Activated CD4-positive, alpha-beta T cell treated with anti-CD3 and anti-CD28 coated beads for 4 hours (primary cell): ENCODE measurements at regions not wholly inside any gene's neighbourhood (a gene's known extent, or its start where the extent isn't known, plus 50 kb on each side); places are given as distances from the start of the nearest gene placed in this dataset.
"Not testable (repeated sequence)": the region's sequence is repeated elsewhere in the genome, so short reads cannot be mapped to it uniquely, and the experiment has no call there.

ENCODE experiments used
- DNase-seq, 2 donors: peaks; one replicate each; pipeline ENCODE4 v3.0.0-alpha.2; 2020

DNA sequence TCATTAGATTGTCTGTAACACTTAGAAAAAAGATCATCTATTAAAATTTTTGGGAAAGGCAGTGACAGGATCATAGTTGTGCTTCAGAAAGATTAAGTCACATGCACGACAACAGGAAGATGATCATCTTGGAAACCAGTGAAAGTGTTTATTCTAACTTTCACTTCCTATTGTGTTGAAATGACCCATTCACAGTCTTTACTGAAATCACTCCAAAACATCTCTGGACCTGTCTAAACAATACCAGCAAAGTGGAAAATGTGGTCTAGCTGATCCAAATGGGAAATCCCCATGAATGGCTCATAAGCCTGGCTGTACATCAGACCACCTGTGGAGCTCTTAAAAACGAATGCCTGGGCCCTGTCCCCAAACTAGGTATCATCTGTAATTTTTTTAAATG is 111.1 kb upstream of the ETV3 start:
- no peak for DNase-seq

DNA sequence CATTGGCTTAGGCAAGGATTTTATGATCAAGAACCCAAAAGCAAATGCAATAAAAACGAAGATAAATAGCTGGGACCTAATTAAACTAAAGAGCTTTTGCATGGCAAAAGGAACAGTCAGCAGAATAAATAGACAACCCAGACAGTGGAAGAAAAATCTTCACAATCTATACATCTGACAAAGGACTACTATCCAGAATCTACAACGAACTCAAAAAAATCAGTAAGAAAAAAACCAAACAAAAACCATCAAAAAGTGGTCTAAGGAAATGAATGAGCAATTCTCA is 109.5 kb upstream of the ETV3 start:
- not testable (repeated sequence) for DNase-seq

- no peak for DNase-seq
These were observed 109.0 kb upstream of the ETV3 start for GRCh38 chr1:157247005-157247763.

GRCh38 chr1:157245823-157246222 is 107.6 kb upstream of the ETV3 start:
- DNase-seq, result no peak

- DNase-seq, result no peak
These were observed 103.0 kb upstream of the ETV3 start for GRCh38 chr1:157241185-157241538.

GRCh38 chr1:157240495-157241184 is 102.4 kb upstream of the ETV3 start:
- no peak for DNase-seq

DNA sequence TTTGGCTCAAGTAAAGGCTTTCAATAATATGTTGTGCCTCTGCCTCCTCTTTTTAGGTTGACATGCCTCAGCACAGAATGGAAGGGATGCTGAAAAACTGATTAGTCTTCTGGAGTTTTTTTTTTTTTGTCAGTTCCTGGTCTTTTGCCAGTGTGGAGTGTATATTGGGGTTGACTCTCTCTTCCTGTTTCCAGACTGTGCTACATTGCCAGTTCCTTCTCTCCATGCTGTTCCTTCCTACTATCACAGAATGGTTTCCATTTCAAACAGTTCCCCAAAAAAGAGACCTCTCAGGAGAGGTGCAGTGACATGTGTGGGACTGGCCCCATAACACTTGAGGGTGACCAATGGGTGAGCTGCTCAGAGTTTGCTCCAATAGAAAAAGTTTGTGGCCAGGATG is 101.7 kb upstream of the ETV3 start:
- no peak for DNase-seq

DNA sequence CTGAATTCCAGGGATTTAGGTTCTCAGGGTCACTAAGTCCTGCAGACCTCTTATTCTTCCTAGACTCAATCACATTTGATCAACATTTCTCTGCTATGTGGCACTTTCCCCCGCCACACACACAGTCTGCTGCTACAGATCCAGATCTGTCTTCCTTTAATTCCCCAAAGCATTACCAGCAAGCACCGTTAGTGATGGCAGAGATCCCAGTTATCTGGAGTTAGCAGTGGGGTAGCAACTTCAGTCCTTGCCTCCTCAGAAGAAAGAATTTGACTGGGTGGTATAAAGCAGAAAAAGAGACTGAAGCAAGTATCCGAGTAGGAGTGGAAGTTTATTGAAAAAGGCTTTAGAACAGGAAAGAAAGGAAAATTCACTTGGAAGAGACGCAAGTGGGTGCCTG is 100.4 kb upstream of the ETV3 start:
- no peak for DNase-seq

DNA sequence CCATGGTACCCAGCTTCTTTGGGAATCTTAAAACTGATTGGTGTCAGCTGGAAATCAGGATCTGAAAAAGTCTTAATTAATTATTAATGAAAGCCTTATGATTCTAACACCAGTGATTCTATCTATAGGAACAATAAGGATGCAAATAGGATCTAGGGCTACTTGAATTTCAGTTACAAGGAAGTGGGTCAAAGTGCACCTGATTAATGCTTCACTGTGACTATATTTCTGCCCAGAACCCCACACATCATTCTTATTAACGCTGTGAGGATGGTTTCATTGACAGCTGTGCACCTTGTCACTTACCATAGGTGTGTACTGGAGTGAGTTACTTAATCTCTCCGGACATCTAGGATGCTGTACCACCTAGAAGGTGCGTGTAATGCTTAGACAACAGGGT is 99.8 kb upstream of the ETV3 start:
- DNase-seq, result no peak

GRCh38 chr1:157237522-157237921 is 99.3 kb upstream of the ETV3 start:
- no peak for DNase-seq

GRCh38 chr1:157236072-157236471 is 97.9 kb upstream of the ETV3 start:
- no peak for DNase-seq

GRCh38 chr1:157235307-157235706 is 97.1 kb upstream of the ETV3 start:
- no peak for DNase-seq

DNA sequence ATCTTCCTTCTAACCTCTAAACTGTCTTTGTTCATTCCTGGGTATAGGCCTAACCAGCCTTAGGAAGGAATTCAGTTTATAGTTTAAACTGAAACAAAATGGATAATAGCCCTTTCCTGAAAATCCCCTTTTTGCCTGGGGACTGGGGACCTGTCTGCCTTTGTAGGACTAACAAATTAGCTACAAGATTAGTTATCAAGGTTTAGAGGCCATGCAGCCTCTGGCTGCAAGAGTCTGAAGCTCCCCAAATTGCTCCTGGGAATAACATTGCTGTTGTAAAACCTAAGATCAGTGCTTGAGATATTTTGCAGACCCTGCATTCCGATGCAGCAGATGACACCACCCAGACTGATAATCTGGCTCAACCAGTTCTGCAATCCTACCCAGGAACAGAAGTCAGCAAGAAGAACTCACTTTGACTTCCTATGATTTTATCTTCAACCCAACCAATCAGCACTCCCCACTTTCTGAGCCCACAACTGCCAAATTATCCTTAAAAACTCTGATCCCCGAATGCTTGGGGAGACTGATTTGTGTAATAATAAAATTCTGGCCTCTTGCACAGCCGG is 96.6 kb upstream of the ETV3 start:
- no peak for DNase-seq

GRCh38 chr1:157233131-157233530 is 94.9 kb upstream of the ETV3 start:
- no peak for DNase-seq

DNA sequence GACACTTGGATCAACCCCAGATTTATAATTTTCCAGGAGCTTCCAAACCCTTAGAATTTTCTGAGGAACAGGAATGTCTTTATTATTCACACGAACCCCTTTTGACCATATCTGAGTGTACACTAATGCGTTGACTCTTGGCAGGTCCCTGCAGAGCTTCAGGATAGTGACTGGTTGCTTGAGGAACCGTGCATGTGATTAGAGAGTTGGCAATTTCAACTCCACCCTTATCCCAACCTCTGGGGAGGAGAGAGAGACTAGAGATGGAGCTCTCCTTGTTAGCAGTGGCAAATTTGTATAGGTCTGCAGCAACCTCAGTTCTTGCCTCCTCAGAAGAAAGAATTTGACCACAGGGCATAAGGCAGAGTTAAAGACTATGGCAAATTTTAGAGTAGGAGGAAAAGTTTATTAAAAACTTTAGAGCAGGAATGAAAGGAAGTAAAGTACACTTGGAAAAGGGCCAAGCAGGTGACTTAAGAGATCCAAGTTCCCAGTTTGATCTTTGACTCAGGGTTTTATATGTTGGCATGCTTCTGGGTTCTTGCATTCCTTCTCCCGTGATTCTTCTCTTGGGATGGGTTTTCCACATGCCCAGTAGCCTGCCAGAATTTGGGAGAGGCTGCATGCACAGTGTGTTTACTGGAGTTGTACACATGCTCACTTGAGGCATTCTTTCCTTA is 93.8 kb upstream of the ETV3 start:
- DNase-seq, result no peak

- DNase-seq, result no peak
These were observed 92.3 kb upstream of the ETV3 start for GRCh38 chr1:157230500-157230899.

DNA sequence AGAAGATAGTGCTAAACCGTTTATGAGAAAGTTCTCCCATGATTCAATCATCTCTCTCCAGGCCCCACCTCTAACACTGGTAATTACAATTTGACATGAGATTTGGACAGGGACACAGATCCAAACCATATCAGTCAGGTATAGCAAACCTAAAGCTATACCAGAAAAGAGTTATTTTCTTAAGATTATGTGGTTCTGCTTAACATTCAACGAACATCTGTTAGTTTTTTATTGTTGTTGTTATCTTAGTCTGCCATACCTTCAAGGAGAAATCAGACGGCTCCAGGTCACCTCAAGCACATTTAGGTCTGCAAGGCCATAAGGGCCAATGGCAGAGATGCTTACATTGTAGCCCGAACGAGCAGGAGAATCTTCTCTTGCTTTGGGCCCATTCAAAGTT is 89.5 kb upstream of the ETV3 start:
- no peak for DNase-seq

GRCh38 chr1:157226739-157227138 is 88.5 kb upstream of the ETV3 start:
- DNase-seq, result no peak

- no peak for DNase-seq
These were observed 81.4 kb upstream of the ETV3 start for GRCh38 chr1:157219600-157219999.

- DNase-seq, result no peak
These were observed 81.0 kb upstream of the ETV3 start for GRCh38 chr1:157219182-157219581.

DNA sequence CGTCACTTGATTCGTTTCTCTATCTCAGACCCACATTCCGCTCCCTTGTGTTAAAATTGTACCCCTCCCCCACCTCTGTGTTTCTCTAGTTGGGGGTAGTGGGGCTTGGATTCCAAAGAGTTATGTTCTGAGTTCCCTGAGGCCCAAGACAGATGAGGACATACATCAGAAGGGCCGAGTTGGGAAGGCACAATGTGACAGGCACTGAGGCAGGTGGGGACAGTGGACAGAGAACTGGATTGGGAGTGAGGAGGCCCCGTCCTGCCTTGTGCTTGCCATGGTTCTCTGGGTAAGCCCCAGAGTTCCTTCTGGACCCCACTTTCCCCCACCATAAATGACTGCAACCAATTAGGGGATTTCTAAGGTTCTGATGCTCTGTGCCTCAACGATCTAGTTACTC is 80.5 kb upstream of the ETV3 start:
- no peak for DNase-seq

DNA sequence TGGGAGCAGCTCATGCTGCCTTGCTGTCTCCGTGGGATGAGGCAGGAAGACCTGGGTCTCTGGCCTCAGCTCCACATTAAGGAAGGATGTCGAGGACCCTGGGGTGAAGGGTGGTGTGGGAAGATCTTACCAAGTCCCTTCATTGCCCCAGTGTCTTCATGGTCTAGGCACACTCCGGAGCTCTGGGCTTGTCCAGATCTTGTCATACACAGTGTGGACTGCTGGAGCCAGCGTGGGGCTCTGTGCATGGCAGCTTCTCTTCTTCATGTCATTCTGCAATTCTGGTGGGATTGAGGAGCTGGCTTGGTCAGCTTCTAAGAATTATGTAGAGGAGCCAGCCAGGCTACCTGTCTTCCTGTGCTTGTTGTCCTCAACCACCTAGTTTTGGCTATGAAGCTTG is 79.3 kb upstream of the ETV3 start:
- DNase-seq, result no peak

- DNase-seq, result no peak
These were observed 75.6 kb upstream of the ETV3 start for GRCh38 chr1:157213836-157214235.

- no peak for DNase-seq
These were observed 71.3 kb upstream of the ETV3 start for GRCh38 chr1:157209514-157209913.
